ENCODE measurements at regions not wholly inside any gene's neighbourhood (a gene's known extent, or its start where the extent isn't known, plus 50 kb on each side); places are given as distances from the start of the nearest gene placed in this dataset.
A peak's percentile ranks its signal among the peaks of the same experiment; 100 is the strongest.

GRCh38 chr6:82818727-82819126 is 246.9 kb downstream of the UBE3D start:
- Mint-ChIP-seq H3K36me3 (ENCODE audit: insufficient read depth, unreplicated experiment) (no peaks in the 10 kb centered on the region), H3K9me3 (ENCODE audit: unreplicated experiment) (no peaks in the 10 kb centered on the region), H3K4me3 (ENCODE audit: unreplicated experiment) (no peak overlapping the region), H3K27ac (ENCODE audit: low read depth, unreplicated experiment) (no peak overlapping the region), H3K4me1 (ENCODE audit: insufficient read depth, unreplicated experiment) (peaks cover 14% of the 10 kb centered on the region), H3K27me3 (ENCODE audit: insufficient read depth, unreplicated experiment) (no peaks in the 10 kb centered on the region)
- POLR2A ChIA-PET = interaction anchor here (0.6 to 1.2 kb wide), 4 partner anchors 17 to 456 kb away, joined by 3 to 4 read pairs (median 3); partner anchors contain the start of gene TPBG
- CTCF ChIA-PET = no interaction called here
- TF ChIP-seq, protein P1, sequence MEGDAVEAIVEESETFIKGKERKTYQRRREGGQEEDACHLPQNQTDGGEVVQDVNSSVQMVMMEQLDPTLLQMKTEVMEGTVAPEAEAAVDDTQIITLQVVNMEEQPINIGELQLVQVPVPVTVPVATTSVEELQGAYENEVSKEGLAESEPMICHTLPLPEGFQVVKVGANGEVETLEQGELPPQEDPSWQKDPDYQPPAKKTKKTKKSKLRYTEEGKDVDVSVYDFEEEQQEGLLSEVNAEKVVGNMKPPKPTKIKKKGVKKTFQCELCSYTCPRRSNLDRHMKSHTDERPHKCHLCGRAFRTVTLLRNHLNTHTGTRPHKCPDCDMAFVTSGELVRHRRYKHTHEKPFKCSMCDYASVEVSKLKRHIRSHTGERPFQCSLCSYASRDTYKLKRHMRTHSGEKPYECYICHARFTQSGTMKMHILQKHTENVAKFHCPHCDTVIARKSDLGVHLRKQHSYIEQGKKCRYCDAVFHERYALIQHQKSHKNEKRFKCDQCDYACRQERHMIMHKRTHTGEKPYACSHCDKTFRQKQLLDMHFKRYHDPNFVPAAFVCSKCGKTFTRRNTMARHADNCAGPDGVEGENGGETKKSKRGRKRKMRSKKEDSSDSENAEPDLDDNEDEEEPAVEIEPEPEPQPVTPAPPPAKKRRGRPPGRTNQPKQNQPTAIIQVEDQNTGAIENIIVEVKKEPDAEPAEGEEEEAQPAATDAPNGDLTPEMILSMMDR (IDR thresholded peaks at IDR 0.05; ENCODE audit: unreplicated experiment) = no peak
- no TSS peak for BruUV-seq (replicated peaks)
- intact Hi-C loops (cut with micrococcal nuclease) = no loop called here
- DNase-seq (ENCODE audit: unreplicated experiment) = peak; percentile 79

DNA sequence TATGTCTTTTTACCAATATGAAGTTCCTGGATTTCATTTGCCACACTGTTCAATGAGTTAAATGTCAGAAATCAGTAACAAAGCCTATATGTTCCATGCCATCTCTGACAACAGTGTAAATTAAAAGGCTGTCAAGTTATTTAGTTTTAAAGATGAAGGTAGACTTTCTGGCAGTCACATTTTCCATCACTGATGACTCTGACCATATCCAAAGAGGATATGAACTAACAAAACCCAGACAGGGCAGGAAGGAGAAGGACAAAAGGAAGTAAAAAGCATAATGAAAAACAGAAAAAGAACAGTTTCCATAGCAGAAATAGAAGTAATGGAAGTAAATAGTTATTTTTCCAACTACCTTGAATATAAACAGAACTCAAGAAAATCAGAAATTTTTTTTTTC is 242.3 kb downstream of the UBE3D start:
- no peaks in the 10 kb centered on the region for H3K27me3 Mint-ChIP-seq (ENCODE audit: insufficient read depth, unreplicated experiment)
- no peak overlapping the region for H3K27ac Mint-ChIP-seq (ENCODE audit: low read depth, unreplicated experiment)
- no peaks in the 10 kb centered on the region for H3K36me3 Mint-ChIP-seq (ENCODE audit: insufficient read depth, unreplicated experiment)
- POLR2A ChIA-PET = no interaction called here
- peaks cover 8% of the 10 kb centered on the region for H3K4me1 Mint-ChIP-seq (ENCODE audit: insufficient read depth, unreplicated experiment)
- intact Hi-C loops (cut with micrococcal nuclease) = no loop called here
- TF ChIP-seq, protein P1 (IDR thresholded peaks at IDR 0.05; ENCODE audit: unreplicated experiment) = no peak
- BruUV-seq (replicated peaks) = no TSS peak
- H3K4me3 Mint-ChIP-seq (ENCODE audit: unreplicated experiment) = no peak overlapping the region
- DNase-seq (ENCODE audit: unreplicated experiment) = no peak
- CTCF ChIA-PET = interaction anchor here (0.5 kb wide), 2 partner anchors 231 to 1522 kb away, joined by 3 to 4 read pairs; no protein-coding TSS in a partner anchor
- H3K9me3 Mint-ChIP-seq (ENCODE audit: unreplicated experiment) = no peaks in the 10 kb centered on the region

- ChIA-PET POLR2A (no interaction called here), CTCF (interaction anchor here (0.8 kb wide), 1 partner anchor 181 kb away, joined by 3 read pairs; no protein-coding TSS in a partner anchor)
- Mint-ChIP-seq H3K27me3 (ENCODE audit: insufficient read depth, unreplicated experiment) (no peaks in the 10 kb centered on the region), H3K4me3 (ENCODE audit: unreplicated experiment) (no peak overlapping the region), H3K4me1 (ENCODE audit: insufficient read depth, unreplicated experiment) (no peaks in the 10 kb centered on the region), H3K9me3 (ENCODE audit: unreplicated experiment) (peaks cover 7% of the 10 kb centered on the region), H3K36me3 (ENCODE audit: insufficient read depth, unreplicated experiment) (no peaks in the 10 kb centered on the region), H3K27ac (ENCODE audit: low read depth, unreplicated experiment) (no peak overlapping the region)
- TF ChIP-seq, protein P1 (IDR thresholded peaks at IDR 0.05; ENCODE audit: unreplicated experiment) = no peak
- BruUV-seq (replicated peaks) = no TSS peak
- no peak for DNase-seq (ENCODE audit: unreplicated experiment)
- intact Hi-C loops (cut with micrococcal nuclease) = no loop called here
Observed at GRCh38 chr6:82832811-82833210, 232.8 kb downstream of the UBE3D start.

DNA sequence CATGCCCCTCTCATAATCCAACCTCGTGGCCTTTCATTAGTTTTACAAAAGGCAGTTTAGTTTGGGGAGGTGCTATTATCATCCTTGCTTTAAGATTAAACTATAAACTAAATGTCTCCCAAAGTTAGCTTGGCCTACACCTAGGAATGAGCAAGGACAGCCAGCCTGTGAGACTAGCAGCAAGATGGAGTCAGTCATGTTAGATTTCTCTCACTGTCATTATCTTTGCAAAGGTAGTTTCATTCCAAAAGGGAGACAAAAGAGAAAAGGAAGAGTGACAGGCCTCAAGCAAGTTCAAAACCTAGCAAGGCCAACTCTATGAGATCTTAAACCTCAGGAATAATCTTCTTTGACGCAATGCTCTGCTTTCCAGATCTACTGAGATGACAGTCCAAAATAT is 232.2 kb downstream of the UBE3D start:
- POLR2A ChIA-PET = no interaction called here
- peaks cover 7% of the 10 kb centered on the region for H3K9me3 Mint-ChIP-seq (ENCODE audit: unreplicated experiment)
- CTCF ChIA-PET = no interaction called here
- no peaks in the 10 kb centered on the region for H3K4me1 Mint-ChIP-seq (ENCODE audit: insufficient read depth, unreplicated experiment)
- H3K36me3 Mint-ChIP-seq (ENCODE audit: insufficient read depth, unreplicated experiment) = no peaks in the 10 kb centered on the region
- H3K27ac Mint-ChIP-seq (ENCODE audit: low read depth, unreplicated experiment) = no peak overlapping the region
- no peak for DNase-seq (ENCODE audit: unreplicated experiment)
- H3K27me3 Mint-ChIP-seq (ENCODE audit: insufficient read depth, unreplicated experiment) = no peaks in the 10 kb centered on the region
- no peak overlapping the region for H3K4me3 Mint-ChIP-seq (ENCODE audit: unreplicated experiment)
- TF ChIP-seq, protein P1 (IDR thresholded peaks at IDR 0.05; ENCODE audit: unreplicated experiment) = no peak
- intact Hi-C loops (cut with micrococcal nuclease) = no loop called here
- BruUV-seq (replicated peaks) = no TSS peak
